Activated CD8-positive, alpha-beta T cell treated with anti-CD3 and anti-CD28 coated beads for 36 hours (primary cell): ENCODE measurements at regions not wholly inside any gene's neighbourhood (a gene's known extent, or its start where the extent isn't known, plus 50 kb on each side); places are given as distances from the start of the nearest gene placed in this dataset.

Experiments
- ATAC-seq: fragments of 200-7000 bp; cut with Tn5 transposase; one replicate; pipeline ENCODE4 v1.10.0; 2021; ENCODE audit warnings: mild to moderate bottlenecking, moderate library complexity
- CTCF ChIA-PET: fragments of 350-600 bp; sonication (Branson Sonifier 250); formaldehyde crosslinking; loops from one replicate; lab custom pipeline; 2021; ENCODE audit warnings: antibody characterized with exemption; lab: Charles Lee
- POLR2A ChIA-PET: fragments of 350-600 bp; sonication (Branson Sonifier 250); formaldehyde crosslinking; loops from one replicate; lab custom pipeline; 2021; ENCODE audit warnings: antibody characterized with exemption; lab: Charles Lee
- DNase-seq: peaks from one replicate; pipeline ENCODE4 v3.0.0-alpha.2; 2020
- H3K27ac Mint-ChIP-seq: one replicate; pipeline ENCODE4 v1.8.0; 2021; ENCODE audit warnings: mild to moderate bottlenecking, mixed read lengths
- H3K27me3 Mint-ChIP-seq: one replicate; pipeline ENCODE4 v1.8.0; 2021; ENCODE audit warnings: mixed read lengths
- H3K36me3 Mint-ChIP-seq: one replicate; pipeline ENCODE4 v1.8.0; 2021; ENCODE audit warnings: low read depth, mixed read lengths
- H3K4me1 Mint-ChIP-seq: one replicate; pipeline ENCODE4 v1.8.0; 2021; ENCODE audit warnings: low read depth, mixed read lengths
- H3K4me3 Mint-ChIP-seq: one replicate; pipeline ENCODE4 v1.8.0; 2021; ENCODE audit warnings: mild to moderate bottlenecking, moderate library complexity, mixed read lengths
- H3K9me3 Mint-ChIP-seq: one replicate; pipeline ENCODE4 v1.8.0; 2021; ENCODE audit warnings: mixed read lengths
- intact Hi-C: fragments of 100-400 bp; cut with micrococcal nuclease; formaldehyde crosslinking; loops from one replicate; pipeline ENCODE4 v1.10.0; 2022
- TF ChIP-seq, protein P1 (sequence below): fragments of 200-600 bp; IDR thresholded peaks from one replicate; pipeline ENCODE4 v1.8.0; 2022; ENCODE audit warnings: antibody characterized with exemption, mild to moderate bottlenecking

DNA sequence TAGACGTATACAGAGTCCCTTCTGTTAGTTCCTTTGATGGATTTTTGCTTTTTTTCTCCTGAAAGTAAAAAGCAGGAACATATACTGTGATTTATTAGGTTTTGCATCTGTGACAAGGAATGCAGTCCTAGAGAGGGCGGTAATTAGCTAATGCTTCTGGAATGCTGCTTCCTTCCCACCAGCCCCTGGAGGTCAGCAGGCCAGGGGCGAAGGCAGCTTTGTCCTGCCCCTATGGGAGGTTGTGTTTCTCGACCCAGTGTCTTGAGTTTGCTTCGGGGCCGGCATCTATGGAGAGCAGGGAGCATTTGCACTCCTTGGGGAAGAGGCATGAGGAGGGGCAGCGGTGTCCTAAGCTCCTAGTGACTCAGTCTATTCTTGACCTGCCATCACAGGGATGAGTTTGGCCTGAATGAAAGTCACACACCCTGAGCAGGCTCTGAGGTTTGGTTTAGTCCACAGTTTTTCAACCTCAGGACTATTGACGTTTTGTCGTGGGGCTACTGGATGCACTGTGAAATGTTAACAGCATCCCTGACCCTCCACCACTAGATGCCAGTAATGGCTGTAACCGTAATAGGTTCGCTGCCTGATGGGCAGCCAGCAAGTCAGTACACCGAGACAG is 85.0 kb upstream of the KCNJ15 start:
- Mint-ChIP-seq H3K36me3 (no peaks in the 10 kb centered on the region), H3K27me3 (peaks cover 1% of the 10 kb centered on the region), H3K4me3 (no peak overlapping the region), H3K27ac (no peak overlapping the region), H3K9me3 (no peaks in the 10 kb centered on the region), H3K4me1 (no peaks in the 10 kb centered on the region)
- ChIA-PET CTCF (interaction anchor here (1.5 to 1.7 kb wide), 2 partner anchors 183 to 185 kb away, joined by 5 to 7 read pairs; no protein-coding TSS in a partner anchor), POLR2A (no interaction called here)
- intact Hi-C loops: no loop called here
- TF ChIP-seq, protein P1, sequence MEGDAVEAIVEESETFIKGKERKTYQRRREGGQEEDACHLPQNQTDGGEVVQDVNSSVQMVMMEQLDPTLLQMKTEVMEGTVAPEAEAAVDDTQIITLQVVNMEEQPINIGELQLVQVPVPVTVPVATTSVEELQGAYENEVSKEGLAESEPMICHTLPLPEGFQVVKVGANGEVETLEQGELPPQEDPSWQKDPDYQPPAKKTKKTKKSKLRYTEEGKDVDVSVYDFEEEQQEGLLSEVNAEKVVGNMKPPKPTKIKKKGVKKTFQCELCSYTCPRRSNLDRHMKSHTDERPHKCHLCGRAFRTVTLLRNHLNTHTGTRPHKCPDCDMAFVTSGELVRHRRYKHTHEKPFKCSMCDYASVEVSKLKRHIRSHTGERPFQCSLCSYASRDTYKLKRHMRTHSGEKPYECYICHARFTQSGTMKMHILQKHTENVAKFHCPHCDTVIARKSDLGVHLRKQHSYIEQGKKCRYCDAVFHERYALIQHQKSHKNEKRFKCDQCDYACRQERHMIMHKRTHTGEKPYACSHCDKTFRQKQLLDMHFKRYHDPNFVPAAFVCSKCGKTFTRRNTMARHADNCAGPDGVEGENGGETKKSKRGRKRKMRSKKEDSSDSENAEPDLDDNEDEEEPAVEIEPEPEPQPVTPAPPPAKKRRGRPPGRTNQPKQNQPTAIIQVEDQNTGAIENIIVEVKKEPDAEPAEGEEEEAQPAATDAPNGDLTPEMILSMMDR: no peak
- ATAC-seq: no peak
- no peak for DNase-seq

DNA sequence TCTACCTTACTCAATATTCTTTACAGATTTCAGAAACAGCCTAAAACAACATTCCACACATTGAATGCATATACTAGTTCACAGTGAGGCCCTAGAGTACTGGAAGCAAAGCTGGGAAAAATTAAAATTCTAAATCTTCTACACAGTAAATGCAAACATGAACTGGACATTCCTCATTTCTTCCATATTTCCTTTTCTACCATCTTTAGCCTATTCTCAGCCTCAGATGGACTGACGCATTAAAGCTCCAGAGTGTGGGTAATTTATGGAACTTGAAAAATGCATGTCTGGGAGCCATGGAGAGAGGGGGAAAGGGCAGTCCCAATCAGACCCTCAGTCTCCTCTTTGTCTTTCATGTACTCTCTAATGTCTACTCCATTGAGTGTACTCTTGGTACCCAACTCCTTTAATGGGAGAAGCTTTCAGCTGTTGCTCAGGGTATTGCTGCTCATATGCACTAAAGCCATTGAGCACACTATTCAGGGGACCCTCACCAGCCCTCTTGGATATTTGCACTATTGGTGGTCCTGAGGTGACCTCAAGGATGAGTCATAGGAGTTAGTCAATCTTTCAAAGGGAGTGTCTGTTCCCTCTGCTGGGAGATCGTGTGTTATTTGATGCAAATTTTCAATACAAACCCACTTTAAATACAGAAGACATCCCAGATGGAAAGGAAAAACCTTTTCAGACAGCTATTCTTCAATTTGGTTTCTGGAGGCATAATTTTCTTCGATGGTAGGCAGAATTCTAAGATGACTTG is 83.3 kb upstream of the KCNJ15 start:
- Mint-ChIP-seq H3K27me3 (peaks cover 1% of the 10 kb centered on the region), H3K4me1 (no peaks in the 10 kb centered on the region), H3K4me3 (no peak overlapping the region), H3K9me3 (no peaks in the 10 kb centered on the region), H3K36me3 (no peaks in the 10 kb centered on the region), H3K27ac (no peak overlapping the region)
- DNase-seq: no peak
- no peak for ATAC-seq
- ChIA-PET CTCF (interaction anchor here (1.2 kb wide), 1 partner anchor 179 kb away, joined by 4 read pairs; no protein-coding TSS in a partner anchor), POLR2A (no interaction called here)
- intact Hi-C loops: no loop called here
- TF ChIP-seq, protein P1: no peak

DNA sequence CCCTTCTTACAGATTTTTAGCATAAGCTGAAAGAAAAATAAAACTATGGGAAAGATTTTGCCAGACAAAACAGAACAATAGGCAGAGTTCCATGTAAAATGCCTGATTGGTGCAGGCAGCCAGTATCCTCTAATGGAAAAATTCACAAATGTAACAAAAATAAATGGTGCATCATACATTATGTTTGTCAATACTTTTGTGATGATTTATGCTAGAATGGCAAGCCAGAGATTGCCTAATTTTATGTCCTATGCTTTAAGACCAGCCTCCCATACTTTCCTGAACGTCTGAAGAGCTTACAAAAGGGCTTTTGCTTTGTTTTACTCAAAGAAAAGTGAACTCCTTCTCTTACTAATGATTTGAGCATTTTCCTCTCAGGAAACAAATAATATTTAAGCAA is 81.5 kb upstream of the KCNJ15 start:
- Mint-ChIP-seq H3K4me3 (no peak overlapping the region), H3K4me1 (no peaks in the 10 kb centered on the region), H3K27me3 (peaks cover 4% of the 10 kb centered on the region), H3K27ac (no peak overlapping the region), H3K36me3 (no peaks in the 10 kb centered on the region), H3K9me3 (no peaks in the 10 kb centered on the region)
- intact Hi-C loops: no loop called here
- ATAC-seq (no peak), DNase-seq (no peak)
- TF ChIP-seq, protein P1: no peak
- CTCF ChIA-PET: no interaction called here
- POLR2A ChIA-PET: no interaction called here

DNA sequence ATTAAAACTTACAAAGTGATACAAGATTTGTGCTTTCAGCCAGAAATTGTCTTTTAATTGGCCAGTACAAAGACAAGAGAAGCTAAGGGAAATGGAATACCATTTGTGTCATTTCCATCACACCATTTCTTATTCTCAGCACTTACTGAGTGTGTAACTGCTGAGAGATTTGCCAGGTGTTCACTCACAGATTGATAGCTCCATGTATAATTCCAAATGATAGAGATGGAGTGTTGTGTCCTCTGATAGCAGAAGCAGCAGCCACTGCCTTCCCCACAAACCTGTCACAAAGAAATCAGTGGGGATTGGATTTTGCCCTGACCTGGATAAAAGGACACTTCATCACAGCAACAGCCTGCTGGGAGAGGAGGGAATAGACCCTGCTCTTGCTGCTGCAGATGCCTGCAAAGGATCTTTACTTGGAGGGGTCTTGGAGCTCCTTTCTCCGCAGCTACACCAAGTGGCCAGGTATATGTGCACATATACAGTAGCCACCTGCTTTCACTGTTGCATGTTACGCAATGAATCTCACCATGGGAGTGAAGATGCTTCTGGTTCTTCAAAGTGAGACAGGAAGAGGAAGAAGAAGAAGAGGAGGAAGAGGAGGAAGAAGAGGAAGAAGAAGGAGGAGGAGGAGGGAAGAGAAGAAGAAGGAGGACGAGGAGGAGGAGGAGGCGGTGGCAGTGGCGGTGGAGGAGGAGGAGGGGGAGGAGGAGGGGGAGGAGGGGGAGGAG is 78.7 kb upstream of the KCNJ15 start:
- no peaks in the 10 kb centered on the region for H3K4me1 Mint-ChIP-seq
- intact Hi-C loops: no loop called here
- H3K27me3 Mint-ChIP-seq: peaks cover 6% of the 10 kb centered on the region
- H3K27ac Mint-ChIP-seq: no peak overlapping the region
- ATAC-seq (no peak), DNase-seq (no peak)
- TF ChIP-seq, protein P1: no peak
- ChIA-PET POLR2A (interaction anchor here (1.0 kb wide), 1 partner anchor 39 kb away, joined by 3 read pairs; no protein-coding TSS in a partner anchor), CTCF (interaction anchor here (1.7 kb wide), 1 partner anchor 8 kb away, joined by 4 read pairs; no protein-coding TSS in a partner anchor)
- no peak overlapping the region for H3K4me3 Mint-ChIP-seq
- no peaks in the 10 kb centered on the region for H3K9me3 Mint-ChIP-seq
- H3K36me3 Mint-ChIP-seq: no peaks in the 10 kb centered on the region
